IMR-90 (cell line): ENCODE measurements at regions not wholly inside any gene's neighbourhood (a gene's known extent, or its start where the extent isn't known, plus 50 kb on each side); places are given as distances from the start of the nearest gene placed in this dataset.

ENCODE experiments used
- ATAC-seq: fragments of 200-7000 bp; cut with Tn5 transposase; 2 replicates; pipeline ENCODE4 v1.9.1; 2020; ENCODE audit warnings: low read depth, mild to moderate bottlenecking, moderate library complexity
- BruUV-seq: library from RNA; stranded (reverse); fragments of 400-500 nt; replicated peaks from 2 replicates; lab custom pipeline; 2021; lab: Mats Ljungman, UMichigan
- CTCF ChIA-PET: fragments of 300-600 bp; formaldehyde crosslinking; extraction: SDS; loops from one replicate; lab custom pipeline; 2021; ENCODE audit warnings: antibody characterized with exemption; lab: Yijun Ruan, JAX
- POLR2A ChIA-PET: fragments of 300-600 bp; sonication (Branson Sonifier 250); formaldehyde crosslinking; loops from one replicate; lab custom pipeline; 2022; ENCODE audit warnings: antibody characterized with exemption; ENCODE audit not compliant: unreplicated experiment; lab: Charles Lee
- DNase-seq: peaks from one replicate; pipeline ENCODE4 v3.0.0; 2013
- H2AFZ ChIP-seq: replicated peaks from 2 replicates; pipeline ENCODE3; 2013; ENCODE audit warnings: low read length, mild to moderate bottlenecking; ENCODE audit not compliant: poor library complexity
- H2AK5ac ChIP-seq: 2 replicates; pipeline ENCODE4 v1.6.1; 2013; ENCODE audit warnings: low read depth, low read length, inconsistent platforms
- H2AK9ac ChIP-seq: replicated peaks from 2 replicates; pipeline ENCODE3; 2013; ENCODE audit warnings: mild to moderate bottlenecking, low read depth, low read length, moderate library complexity; ENCODE audit not compliant: poor library complexity
- H2BK120ac ChIP-seq: 2 replicates; pipeline ENCODE4 v1.6.1; 2013; ENCODE audit warnings: low read depth, low read length, inconsistent platforms
- H2BK15ac ChIP-seq: 3 replicates; pipeline ENCODE4 v1.6.1; 2013; ENCODE audit warnings: low read depth, low read length, inconsistent platforms
- H2BK20ac ChIP-seq: 2 replicates; pipeline ENCODE4 v1.6.1; 2013; ENCODE audit warnings: low read depth, mild to moderate bottlenecking, inconsistent platforms, low read length, moderate library complexity
- H2BK5ac ChIP-seq: 2 replicates; pipeline ENCODE4 v1.6.1; 2013; ENCODE audit warnings: mild to moderate bottlenecking, low read depth, low read length, inconsistent platforms; ENCODE audit not compliant: poor library complexity, severe bottlenecking
- H3K14ac ChIP-seq: replicated peaks from 2 replicates; pipeline ENCODE4 v1.6.1; 2013; ENCODE audit warnings: low read depth, low read length, inconsistent platforms
- H3K18ac ChIP-seq: 2 replicates; pipeline ENCODE4 v1.6.1; 2013; ENCODE audit warnings: low read depth, low read length, control low read depth
- H3K23ac ChIP-seq: 2 replicates; pipeline ENCODE4 v1.6.1; 2013; ENCODE audit warnings: low read depth, low read length, inconsistent platforms
- H3K27ac ChIP-seq: 2 replicates; pipeline ENCODE4 v1.5.1; 2013; ENCODE audit warnings: mild to moderate bottlenecking, control low read depth, low read length; ENCODE audit not compliant: insufficient read depth
- H3K27me3 ChIP-seq: 2 replicates; pipeline ENCODE4 v1.6.1; 2013; ENCODE audit warnings: low read length; ENCODE audit not compliant: control insufficient read depth, insufficient read depth
- H3K36me3 ChIP-seq: 2 replicates; pipeline ENCODE4 v1.6.1; 2013; ENCODE audit warnings: low read length, mixed read lengths; ENCODE audit not compliant: control insufficient read depth, insufficient read depth
- H3K4ac ChIP-seq: 2 replicates; pipeline ENCODE4 v1.6.1; 2013; ENCODE audit warnings: low read depth, low read length, inconsistent platforms
- H3K4me1 ChIP-seq: 2 replicates; pipeline ENCODE4 v1.6.1; 2013; ENCODE audit warnings: low read length, mixed read lengths; ENCODE audit not compliant: control insufficient read depth, insufficient read depth
- H3K4me2 ChIP-seq: 2 replicates; pipeline ENCODE4 v1.6.1; 2013; ENCODE audit warnings: low read depth, mild to moderate bottlenecking, control low read depth, low read length, moderate library complexity
- H3K4me3 ChIP-seq: 2 replicates; pipeline ENCODE4 v1.5.1; 2013; ENCODE audit warnings: low read depth, mild to moderate bottlenecking, control low read depth, low read length, moderate library complexity; ENCODE audit not compliant: insufficient read depth
- H3K56ac ChIP-seq: 2 replicates; pipeline ENCODE4 v1.6.1; 2013; ENCODE audit warnings: low read length, inconsistent platforms; ENCODE audit not compliant: insufficient read depth; ENCODE audit errors: extremely low read depth
- H3K79me1 ChIP-seq, 2 experiments: 2 replicates each; pipeline ENCODE4 v1.6.1; 2013; ENCODE audit warnings: low read length in 2 of 2, inconsistent platforms in 1 of 2, low read depth in 1 of 2
- H3K9ac ChIP-seq: 2 replicates; pipeline ENCODE4 v1.6.1; 2013; ENCODE audit warnings: low read depth, low read length, control low read depth
- H3K9me1 ChIP-seq: 2 replicates; pipeline ENCODE4 v1.6.1; 2013; ENCODE audit warnings: low read length, inconsistent platforms; ENCODE audit not compliant: insufficient read depth
- H3K9me3 ChIP-seq: 2 replicates; pipeline ENCODE4 v1.6.1; 2013; ENCODE audit warnings: low read length; ENCODE audit not compliant: control insufficient read depth, insufficient read depth
- H4K20me1 ChIP-seq: 2 replicates; pipeline ENCODE4 v1.6.1; 2013; ENCODE audit warnings: low read length, inconsistent platforms; ENCODE audit not compliant: insufficient read depth
- H4K5ac ChIP-seq: 2 replicates; pipeline ENCODE4 v1.6.1; 2013; ENCODE audit warnings: mild to moderate bottlenecking, low read depth, low read length, control low read depth
- H4K8ac ChIP-seq, 2 experiments: 2 replicates each; pipeline ENCODE4 v1.6.1; 2013; ENCODE audit warnings: low read depth in 2 of 2, low read length in 2 of 2, control low read depth in 1 of 2, inconsistent platforms in 1 of 2
- H4K91ac ChIP-seq: 2 replicates; pipeline ENCODE4 v1.6.1; 2013; ENCODE audit warnings: low read depth, low read length, inconsistent platforms; ENCODE audit not compliant: insufficient read depth
- BHLHE40 ChIP-seq: fragments of 150-350 bp; IDR thresholded peaks from 2 replicates; pipeline ENCODE4 v1.6.1; 2016; ENCODE audit warnings: mild to moderate bottlenecking, low read depth, low read length
- CEBPB ChIP-seq: IDR thresholded peaks from 2 replicates; pipeline ENCODE4 v1.6.1; 2012; ENCODE audit warnings: low read depth, low read length, improper control_type of control experiment
- CHD1 ChIP-seq: IDR thresholded peaks from 2 replicates; pipeline ENCODE4 v1.6.1; 2012; ENCODE audit warnings: low read depth, low read length, improper control_type of control experiment
- FOS ChIP-seq: fragments of 150-350 bp; IDR thresholded peaks from 2 replicates; pipeline ENCODE4 v1.6.1; 2016; ENCODE audit warnings: low read depth, low read length
- MAFK ChIP-seq: IDR thresholded peaks from 2 replicates; pipeline ENCODE4 v1.6.1; 2012; ENCODE audit warnings: low read depth, low read length, improper control_type of control experiment
- MAZ ChIP-seq: IDR thresholded peaks from 2 replicates; pipeline ENCODE4 v1.6.1; 2012; ENCODE audit warnings: low read depth, mild to moderate bottlenecking, low read length, improper control_type of control experiment, moderate library complexity, borderline replicate concordance
- MXI1 ChIP-seq: IDR thresholded peaks from 2 replicates; pipeline ENCODE4 v1.6.1; 2012; ENCODE audit warnings: low read depth, mild to moderate bottlenecking, low read length, moderate library complexity, borderline replicate concordance
- NFE2L2 ChIP-seq: fragments of 150-350 bp; IDR thresholded peaks from 2 replicates; pipeline ENCODE4 v1.6.1; 2016; ENCODE audit warnings: low read depth, mild to moderate bottlenecking, low read length
- POLR2A ChIP-seq: IDR thresholded peaks from 2 replicates; pipeline ENCODE4 v1.6.1; 2012; ENCODE audit warnings: mild to moderate bottlenecking, low read depth, low read length
- RAD21 ChIP-seq: IDR thresholded peaks from 2 replicates; pipeline ENCODE4 v1.6.1; 2012; ENCODE audit warnings: low read length, improper control_type of control experiment
- RCOR1 ChIP-seq: IDR thresholded peaks from 2 replicates; pipeline ENCODE4 v1.6.1; 2012; ENCODE audit warnings: mild to moderate bottlenecking, low read length, improper control_type of control experiment; ENCODE audit not compliant: insufficient replicate concordance
- RFX5 ChIP-seq: IDR thresholded peaks from 2 replicates; pipeline ENCODE4 v1.8.0; 2012; ENCODE audit warnings: low read depth, mild to moderate bottlenecking, low read length, moderate library complexity
- SMC3 ChIP-seq: fragments of 150-350 bp; IDR thresholded peaks from 2 replicates; pipeline ENCODE4 v1.6.1; 2016; ENCODE audit warnings: low read depth, mild to moderate bottlenecking, antibody characterized with exemption, low read length, moderate library complexity
- WGBS, 2 experiments: methylation state at CpG; one replicate each; pipeline versions ENCODE4 v1.1.5 to v1.1.7; 2013; ENCODE audit warnings: missing lambda C conversion rate in 2 of 2; ENCODE audit not compliant: insufficient read length in 1 of 2; ENCODE audit errors: extremely low coverage in 2 of 2; 5-methylcytosine and 5-hydroxymethylcytosine counted together
- dilution Hi-C: fragments of 300-500 bp; cut with HindIII; formaldehyde crosslinking; loops from one replicate; pipeline ENCODE4 v1.14.3; 2018; ENCODE audit warnings: low sequenced_read_pairs; ENCODE audit not compliant: unreplicated experiment
- in situ Hi-C: fragments of 300-500 bp; cut with MboI; formaldehyde crosslinking; loops from 3 replicates; pipeline ENCODE4 v1.14.3; 2019; ENCODE audit warnings: low sequenced_read_pairs, inconsistent platforms, mixed read lengths
- intact Hi-C: fragments of 100-400 bp; cut with micrococcal nuclease; formaldehyde crosslinking; loops from 2 replicates; pipeline ENCODE4 v1.10.0; 2022
- TF ChIP-seq, protein P1 (sequence below): conservative IDR thresholded peaks from 2 replicates; pipeline ENCODE4 v1.5.1; 2012; ENCODE audit warnings: mild to moderate bottlenecking, low read depth, low read length, improper control_type of control experiment
- TF ChIP-seq, protein P2 (sequence below): fragments of 150-350 bp; IDR thresholded peaks from 2 replicates; pipeline ENCODE4 v1.6.1; 2016; ENCODE audit warnings: low read depth, mild to moderate bottlenecking, low read length, moderate library complexity, borderline replicate concordance
- TF ChIP-seq, protein P3 (sequence below): fragments of 150-350 bp; IDR thresholded peaks from 2 replicates; pipeline ENCODE4 v1.6.1; 2017; ENCODE audit warnings: mild to moderate bottlenecking, antibody characterized with exemption, low read length, low read depth

DNA sequence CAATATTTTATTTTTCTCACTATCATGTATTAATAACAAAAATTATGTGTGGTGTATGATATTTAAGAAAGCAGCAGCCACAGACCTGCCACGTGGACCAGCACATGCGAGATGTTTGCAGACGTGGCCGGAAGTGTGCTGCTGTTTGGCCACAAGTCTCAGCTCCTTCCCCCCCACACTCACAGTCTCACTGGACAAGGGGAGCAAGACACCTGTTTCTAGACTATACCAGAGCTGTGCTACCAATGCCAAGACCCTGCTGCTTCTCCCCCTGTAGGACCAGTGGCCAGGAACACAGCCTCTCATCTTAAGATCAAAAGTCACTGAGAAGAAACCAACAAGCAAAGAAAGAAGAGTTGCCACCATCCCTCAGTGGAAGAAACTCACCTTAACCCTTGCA lies 258.9 kb upstream of the PPP2R2D start:
- intact Hi-C loops: no loop called here
- H3K4me3 ChIP-seq: no peak overlapping the region
- ATAC-seq: no peak
- ChIA-PET CTCF (no interaction called here), POLR2A (no interaction called here)
- no peaks in the 10 kb centered on the region for H3K79me1 ChIP-seq
- WGBS, 2 experiments: no CpG with 5 or more reads among the region's 4 CpGs
- H3K27ac ChIP-seq: no peak overlapping the region
- no peak overlapping the region for H4K91ac ChIP-seq
- dilution Hi-C loops: no loop called here
- DNase-seq: no peak
- H4K8ac ChIP-seq: no peak overlapping the region
- no peak overlapping the region for H3K23ac ChIP-seq
- peaks cover 57% of the 10 kb centered on the region for H3K9me3 ChIP-seq
- in situ Hi-C loops: no loop called here
- no peak overlapping the region for H2AK9ac ChIP-seq
- H3K9ac ChIP-seq: no peak overlapping the region
- BruUV-seq: no TSS peak
- H2BK20ac ChIP-seq: no peak overlapping the region
- H3K4me1 ChIP-seq: no peaks in the 10 kb centered on the region
- TF ChIP-seq RFX5 (no peak), SMC3 (no peak), RAD21 (no peak), FOS (no peak), CHD1 (no peak), MXI1 (no peak), MAFK (no peak), MAZ (no peak), RCOR1 (no peak), NFE2L2 (no peak), BHLHE40 (no peak), CEBPB (no peak), POLR2A (no peak)
- TF ChIP-seq, protein P1, sequence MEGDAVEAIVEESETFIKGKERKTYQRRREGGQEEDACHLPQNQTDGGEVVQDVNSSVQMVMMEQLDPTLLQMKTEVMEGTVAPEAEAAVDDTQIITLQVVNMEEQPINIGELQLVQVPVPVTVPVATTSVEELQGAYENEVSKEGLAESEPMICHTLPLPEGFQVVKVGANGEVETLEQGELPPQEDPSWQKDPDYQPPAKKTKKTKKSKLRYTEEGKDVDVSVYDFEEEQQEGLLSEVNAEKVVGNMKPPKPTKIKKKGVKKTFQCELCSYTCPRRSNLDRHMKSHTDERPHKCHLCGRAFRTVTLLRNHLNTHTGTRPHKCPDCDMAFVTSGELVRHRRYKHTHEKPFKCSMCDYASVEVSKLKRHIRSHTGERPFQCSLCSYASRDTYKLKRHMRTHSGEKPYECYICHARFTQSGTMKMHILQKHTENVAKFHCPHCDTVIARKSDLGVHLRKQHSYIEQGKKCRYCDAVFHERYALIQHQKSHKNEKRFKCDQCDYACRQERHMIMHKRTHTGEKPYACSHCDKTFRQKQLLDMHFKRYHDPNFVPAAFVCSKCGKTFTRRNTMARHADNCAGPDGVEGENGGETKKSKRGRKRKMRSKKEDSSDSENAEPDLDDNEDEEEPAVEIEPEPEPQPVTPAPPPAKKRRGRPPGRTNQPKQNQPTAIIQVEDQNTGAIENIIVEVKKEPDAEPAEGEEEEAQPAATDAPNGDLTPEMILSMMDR: no peak
- TF ChIP-seq, protein P2, sequence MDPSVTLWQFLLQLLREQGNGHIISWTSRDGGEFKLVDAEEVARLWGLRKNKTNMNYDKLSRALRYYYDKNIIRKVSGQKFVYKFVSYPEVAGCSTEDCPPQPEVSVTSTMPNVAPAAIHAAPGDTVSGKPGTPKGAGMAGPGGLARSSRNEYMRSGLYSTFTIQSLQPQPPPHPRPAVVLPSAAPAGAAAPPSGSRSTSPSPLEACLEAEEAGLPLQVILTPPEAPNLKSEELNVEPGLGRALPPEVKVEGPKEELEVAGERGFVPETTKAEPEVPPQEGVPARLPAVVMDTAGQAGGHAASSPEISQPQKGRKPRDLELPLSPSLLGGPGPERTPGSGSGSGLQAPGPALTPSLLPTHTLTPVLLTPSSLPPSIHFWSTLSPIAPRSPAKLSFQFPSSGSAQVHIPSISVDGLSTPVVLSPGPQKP: no peak
- TF ChIP-seq, protein P3, sequence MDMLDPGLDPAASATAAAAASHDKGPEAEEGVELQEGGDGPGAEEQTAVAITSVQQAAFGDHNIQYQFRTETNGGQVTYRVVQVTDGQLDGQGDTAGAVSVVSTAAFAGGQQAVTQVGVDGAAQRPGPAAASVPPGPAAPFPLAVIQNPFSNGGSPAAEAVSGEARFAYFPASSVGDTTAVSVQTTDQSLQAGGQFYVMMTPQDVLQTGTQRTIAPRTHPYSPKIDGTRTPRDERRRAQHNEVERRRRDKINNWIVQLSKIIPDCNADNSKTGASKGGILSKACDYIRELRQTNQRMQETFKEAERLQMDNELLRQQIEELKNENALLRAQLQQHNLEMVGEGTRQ: no peak
- H2BK120ac ChIP-seq: no peak overlapping the region
- H4K5ac ChIP-seq: no peak overlapping the region
- no peak overlapping the region for H2AK5ac ChIP-seq
- H3K4ac ChIP-seq: no peak overlapping the region
- H3K4me2 ChIP-seq: no peak overlapping the region
- no peaks in the 10 kb centered on the region for H3K27me3 ChIP-seq
- no peak overlapping the region for H3K14ac ChIP-seq
- H2AFZ ChIP-seq: no peak overlapping the region
- H3K18ac ChIP-seq: no peak overlapping the region
- H3K9me1 ChIP-seq: no peaks in the 10 kb centered on the region
- no peaks in the 10 kb centered on the region for H4K20me1 ChIP-seq
- H2BK15ac ChIP-seq: no peak overlapping the region
- no peak overlapping the region for H2BK5ac ChIP-seq
- no peaks in the 10 kb centered on the region for H3K36me3 ChIP-seq
- H3K56ac ChIP-seq: no peak overlapping the region
